Neuronal stem cell (in vitro differentiated cells): ENCODE measurements at regions not wholly inside any gene's neighbourhood (a gene's known extent, or its start where the extent isn't known, plus 50 kb on each side); places are given as distances from the start of the nearest gene placed in this dataset.

Source experiments
- DNase-seq: peaks from one replicate; pipeline ENCODE4 v3.0.0-alpha.2; 2013; ENCODE audit warnings: low spot score
- H2AFZ ChIP-seq: one replicate; pipeline ENCODE4 v1.6.1; 2013; ENCODE audit warnings: mild to moderate bottlenecking, low read length, inconsistent platforms
- H2AK5ac ChIP-seq: 2 replicates; pipeline ENCODE4 v1.6.1; 2013; ENCODE audit warnings: low read depth, mild to moderate bottlenecking, inconsistent platforms, low read length, moderate library complexity, mixed read lengths
- H2BK120ac ChIP-seq: 2 replicates; pipeline ENCODE4 v1.6.1; 2013; ENCODE audit warnings: low read depth, mild to moderate bottlenecking, inconsistent platforms, low read length, moderate library complexity, mixed read lengths
- H2BK12ac ChIP-seq: one replicate; pipeline ENCODE4 v1.6.1; 2013; ENCODE audit warnings: low read length, inconsistent platforms
- H2BK15ac ChIP-seq: 2 replicates; pipeline ENCODE4 v1.6.1; 2013; ENCODE audit warnings: mild to moderate bottlenecking, low read length, inconsistent platforms, mixed read lengths
- H2BK5ac ChIP-seq: one replicate; pipeline ENCODE4 v1.6.1; 2013; ENCODE audit warnings: inconsistent platforms, mild to moderate bottlenecking, low read length, moderate library complexity
- H3K14ac ChIP-seq: one replicate; pipeline ENCODE4 v1.6.1; 2013; ENCODE audit warnings: low read length, inconsistent platforms
- H3K18ac ChIP-seq: 2 replicates; pipeline ENCODE4 v1.6.1; 2013; ENCODE audit warnings: low read length, inconsistent platforms
- H3K23ac ChIP-seq: 2 replicates; pipeline ENCODE4 v1.6.1; 2013; ENCODE audit warnings: low read depth, mild to moderate bottlenecking, mixed read lengths, low read length, inconsistent platforms; ENCODE audit not compliant: poor library complexity
- H3K27ac ChIP-seq: replicated peaks from 3 replicates; pipeline ENCODE4 v1.5.1; 2013; ENCODE audit warnings: low read length, inconsistent platforms
- H3K27me3 ChIP-seq, 3 experiments: 2 replicates each; pipeline ENCODE4 v1.6.1; 2013; ENCODE audit warnings: low read length in 3 of 3, mild to moderate bottlenecking in 2 of 3, inconsistent platforms in 1 of 3, low read depth in 1 of 3, mixed read lengths in 1 of 3, moderate library complexity in 1 of 3; ENCODE audit not compliant: control insufficient read depth in 3 of 3, insufficient read depth in 3 of 3
- H3K36me3 ChIP-seq, 2 donors: replicated peaks in 1 of 2; 2 replicates each; pipeline ENCODE4 v1.6.1; 2013; ENCODE audit warnings: low read length in 2 of 2; ENCODE audit not compliant: control insufficient read depth in 2 of 2, insufficient read depth in 2 of 2
- H3K4ac ChIP-seq: 2 replicates; pipeline ENCODE4 v1.6.1; 2013; ENCODE audit warnings: inconsistent platforms, mild to moderate bottlenecking, low read length, moderate library complexity
- H3K4me1 ChIP-seq, 2 donors: 1 replicate in 1 of 2; 2 replicates in 1 of 2; pipeline ENCODE4 v1.6.1; 2013; ENCODE audit warnings: low read length in 2 of 2, low read depth in 1 of 2; ENCODE audit not compliant: control insufficient read depth in 2 of 2, insufficient read depth in 1 of 2
- H3K4me2 ChIP-seq: one replicate; pipeline ENCODE4 v1.6.1; 2013; ENCODE audit warnings: mild to moderate bottlenecking, low read length, inconsistent platforms; ENCODE audit not compliant: insufficient read depth, poor library complexity, severe bottlenecking
- H3K4me3 ChIP-seq, 2 donors: 2 replicates each; pipeline ENCODE4 v1.5.1; 2013; ENCODE audit warnings: low read length in 2 of 2, mild to moderate bottlenecking in 2 of 2, inconsistent platforms in 1 of 2, moderate library complexity in 1 of 2
- H3K79me1 ChIP-seq: one replicate; pipeline ENCODE4 v1.6.1; 2013; ENCODE audit warnings: low read depth, mild to moderate bottlenecking, inconsistent platforms, low read length, moderate library complexity
- H3K9ac ChIP-seq: one replicate; pipeline ENCODE4 v1.6.1; 2013; ENCODE audit warnings: mild to moderate bottlenecking, low read depth, low read length, inconsistent platforms; ENCODE audit not compliant: poor library complexity
- H3K9me3 ChIP-seq, 2 donors: replicated peaks in 1 of 2; 2 replicates each; pipeline versions ENCODE3 to v1.6.1; 2013; ENCODE audit warnings: low read length in 2 of 2, mild to moderate bottlenecking in 2 of 2, inconsistent platforms in 1 of 2, low read depth in 1 of 2, mixed read lengths in 1 of 2, moderate library complexity in 1 of 2; ENCODE audit not compliant: control insufficient read depth in 2 of 2, insufficient read depth in 1 of 2
- H4K8ac ChIP-seq: one replicate; pipeline ENCODE4 v1.6.1; 2013; ENCODE audit warnings: low read depth, mild to moderate bottlenecking, inconsistent platforms, low read length, moderate library complexity
- H4K91ac ChIP-seq: one replicate; pipeline ENCODE4 v1.6.1; 2013; ENCODE audit warnings: low read length, low read depth, mild to moderate bottlenecking, inconsistent platforms; ENCODE audit not compliant: poor library complexity
- WGBS, 2 donors: extraction: QIAGEN DNeasy Blood & Tissue Kit; methylation state at CpG; one replicate each; pipeline ENCODE4 v1.1.7; 2013; ENCODE audit warnings: missing lambda C conversion rate in 2 of 2, mixed read lengths in 1 of 2; ENCODE audit not compliant: insufficient read length in 2 of 2, insufficient replicate concordance in 1 of 2; ENCODE audit errors: extremely low coverage in 2 of 2; 5-methylcytosine and 5-hydroxymethylcytosine counted together

DNA sequence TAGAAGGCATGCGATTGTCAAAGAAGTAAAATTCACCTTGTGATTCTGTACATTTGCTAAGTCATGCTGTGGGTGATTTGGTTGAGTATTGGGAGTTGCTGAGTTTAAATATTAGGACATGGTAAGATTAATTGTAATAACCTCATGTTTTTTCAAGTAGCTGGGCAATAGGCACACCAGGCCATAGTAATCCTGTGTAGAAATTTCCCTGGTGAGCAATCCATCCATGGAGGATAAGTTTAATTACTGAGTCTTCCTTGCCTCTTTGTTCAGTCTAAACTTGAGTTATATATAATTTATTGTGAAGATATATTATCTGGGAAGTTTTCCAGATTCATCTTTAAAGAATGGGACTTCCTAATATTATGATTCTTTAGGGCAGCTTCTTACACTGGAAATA is 221.1 kb upstream of the NUDT12 start:
- Histone ChIP-seq H3K4me1 (no peaks in the 10 kb centered on the region), H3K9me3 (no peaks in the 10 kb centered on the region), H3K27ac (no peak overlapping the region), H2BK12ac (no peak overlapping the region), H3K9ac (no peak overlapping the region), H3K14ac (no peak overlapping the region), H4K8ac (no peak overlapping the region), H2BK15ac (no peak overlapping the region), H3K79me1 (no peaks in the 10 kb centered on the region), H2BK5ac (no peak overlapping the region), H3K27me3 (no peaks in the 10 kb centered on the region), H3K23ac (no peak overlapping the region), H2AFZ (no peak overlapping the region), H2BK120ac (no peak overlapping the region), H4K91ac (no peak overlapping the region), H3K36me3 (no peaks in the 10 kb centered on the region), H2AK5ac (no peak overlapping the region), H3K4ac (no peak overlapping the region), H3K4me3 (no peak overlapping the region), H3K18ac (no peak overlapping the region), H3K4me2 (no peak overlapping the region)
- WGBS, 2 donors = no CpG with 5 or more reads among the region's 1 CpG
- no peak for DNase-seq

DNA sequence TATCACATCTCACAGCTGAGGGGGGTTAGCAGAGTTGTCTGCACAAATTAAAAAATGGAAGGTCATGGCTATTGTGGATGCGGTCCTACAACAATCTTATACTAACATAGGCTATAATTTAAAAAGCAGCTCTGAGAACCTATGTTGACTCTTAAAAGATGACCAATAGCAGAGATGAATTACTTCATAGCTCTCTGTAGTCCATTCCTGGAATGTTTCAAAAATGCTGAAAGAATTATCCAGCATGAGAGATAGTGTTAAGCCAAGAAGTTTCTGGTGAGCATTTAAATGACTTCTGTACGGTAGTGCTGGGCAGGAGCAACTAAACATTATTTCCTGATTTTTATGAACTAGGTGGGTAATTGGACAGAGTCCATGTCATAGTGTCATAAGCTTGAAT is 218.2 kb upstream of the NUDT12 start:
- H4K8ac ChIP-seq = no peak overlapping the region
- H3K18ac ChIP-seq = no peak overlapping the region
- no peak overlapping the region for H2BK5ac ChIP-seq
- no peak overlapping the region for H2BK15ac ChIP-seq
- no peak for DNase-seq
- no peaks in the 10 kb centered on the region for H3K36me3 ChIP-seq
- H4K91ac ChIP-seq = no peak overlapping the region
- H2AK5ac ChIP-seq = no peak overlapping the region
- WGBS, 2 donors = no CpG with 5 or more reads among the region's 2 CpGs
- no peaks in the 10 kb centered on the region for H3K27me3 ChIP-seq
- H3K27ac ChIP-seq = no peak overlapping the region
- H2BK120ac ChIP-seq = no peak overlapping the region
- no peak overlapping the region for H2BK12ac ChIP-seq
- H3K9ac ChIP-seq = no peak overlapping the region
- no peak overlapping the region for H3K14ac ChIP-seq
- H3K23ac ChIP-seq = no peak overlapping the region
- H3K4ac ChIP-seq = no peak overlapping the region
- H3K79me1 ChIP-seq = no peaks in the 10 kb centered on the region
- no peaks in the 10 kb centered on the region for H3K4me1 ChIP-seq
- no peaks in the 10 kb centered on the region for H3K9me3 ChIP-seq
- H3K4me3 ChIP-seq = no peak overlapping the region
- no peak overlapping the region for H2AFZ ChIP-seq
- no peak overlapping the region for H3K4me2 ChIP-seq

DNA sequence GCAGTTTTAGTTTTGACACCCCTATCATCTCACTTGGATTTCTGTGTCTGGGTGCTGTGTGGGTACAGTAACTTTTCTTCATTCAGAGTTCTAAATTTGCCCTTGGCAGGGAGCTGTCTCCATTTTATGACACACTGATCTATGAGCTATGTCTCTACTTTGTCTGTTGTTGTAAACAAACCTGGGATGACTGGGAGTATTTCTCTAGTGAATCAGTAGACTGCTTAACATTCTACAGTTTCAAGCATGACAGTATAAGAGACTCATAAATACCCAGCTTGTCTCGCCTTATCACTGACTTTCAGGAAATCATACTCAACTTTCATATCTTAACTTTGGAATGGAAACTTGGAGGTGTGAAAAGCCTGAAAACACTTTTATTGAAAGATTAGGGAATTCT is 212.1 kb upstream of the NUDT12 start:
- Histone ChIP-seq H3K4ac (no peak overlapping the region), H3K27me3 (no peaks in the 10 kb centered on the region), H3K79me1 (no peaks in the 10 kb centered on the region), H3K9ac (no peak overlapping the region), H2AK5ac (no peak overlapping the region), H3K14ac (no peak overlapping the region), H3K4me3 (no peak overlapping the region), H3K23ac (no peak overlapping the region), H2AFZ (no peak overlapping the region), H4K8ac (no peak overlapping the region), H3K27ac (no peak overlapping the region), H2BK12ac (no peak overlapping the region), H2BK5ac (no peak overlapping the region), H3K36me3 (no peaks in the 10 kb centered on the region), H3K9me3 (no peaks in the 10 kb centered on the region), H3K18ac (no peak overlapping the region), H2BK120ac (no peak overlapping the region), H3K4me1 (no peaks in the 10 kb centered on the region), H3K4me2 (no peak overlapping the region), H2BK15ac (no peak overlapping the region), H4K91ac (no peak overlapping the region)
- WGBS, 2 donors = no CpG with 5 or more reads among the region's 1 CpG
- no peak for DNase-seq

DNA sequence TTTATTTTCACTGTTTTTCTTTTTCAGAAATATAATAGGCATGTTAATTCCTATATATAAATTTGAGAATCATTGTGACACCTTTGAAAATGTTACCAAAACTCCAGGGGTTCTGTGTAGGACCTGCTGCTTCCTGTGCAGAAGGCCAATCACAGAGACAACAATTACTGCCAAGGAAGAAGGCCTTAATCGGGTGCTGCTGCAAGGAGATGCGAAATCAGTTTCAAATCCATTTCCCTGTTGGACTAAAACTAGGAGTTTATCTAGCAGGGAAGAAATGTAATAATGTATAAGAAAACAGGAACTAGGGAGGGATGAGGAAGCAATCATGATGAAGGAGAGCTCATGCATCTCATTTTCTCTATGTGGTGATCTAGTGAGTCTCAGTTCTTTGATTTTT is 209.7 kb upstream of the NUDT12 start:
- Histone ChIP-seq H3K18ac (no peak overlapping the region), H3K27me3 (no peaks in the 10 kb centered on the region), H3K4me1 (no peaks in the 10 kb centered on the region), H3K4me2 (no peak overlapping the region), H3K4ac (no peak overlapping the region), H3K79me1 (no peaks in the 10 kb centered on the region), H3K9me3 (no peaks in the 10 kb centered on the region), H4K91ac (no peak overlapping the region), H4K8ac (no peak overlapping the region), H2BK15ac (no peak overlapping the region), H3K23ac (no peak overlapping the region), H2AK5ac (no peak overlapping the region), H2BK12ac (no peak overlapping the region), H3K9ac (no peak overlapping the region), H2AFZ (no peak overlapping the region), H2BK120ac (no peak overlapping the region), H3K36me3 (no peaks in the 10 kb centered on the region), H2BK5ac (no peak overlapping the region), H3K4me3 (no peak overlapping the region), H3K27ac (no peak overlapping the region), H3K14ac (no peak overlapping the region)
- no peak for DNase-seq
- no CpG with 5 or more reads among the region's 2 CpGs for WGBS, 2 donors
